ENCODE measurements at regions not wholly inside any gene's neighbourhood (a gene's known extent, or its start where the extent isn't known, plus 50 kb on each side); places are given as distances from the start of the nearest gene placed in this dataset.

DNA sequence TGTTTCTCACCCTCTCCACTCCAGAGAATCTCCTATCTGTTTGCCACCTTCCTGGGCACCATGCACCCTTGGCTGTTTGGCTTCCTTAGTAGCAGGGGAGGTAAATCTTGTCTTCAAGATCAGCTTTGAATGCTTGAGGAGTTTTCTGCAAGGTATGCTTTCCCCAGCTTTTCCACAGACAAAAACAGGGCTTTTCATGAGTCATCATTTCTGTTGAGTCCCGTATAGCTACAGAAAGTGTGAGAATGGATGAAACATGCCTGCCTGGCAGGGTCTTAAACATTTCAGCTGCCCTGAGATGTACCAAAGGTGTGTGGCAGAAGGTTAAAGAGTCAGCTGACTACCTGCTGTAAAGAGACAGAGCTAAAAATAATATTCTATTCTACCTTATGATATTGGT is 875.2 kb upstream of the EEF2KMT start:
- no peaks in the 10 kb centered on the region for H3K4me1 ChIP-seq (ENCODE audit: control insufficient read depth, insufficient read depth, low read length)
- WGBS, 2 experiments, result 88 to 94% methylated on average over 1 of the region's 1 CpG

DNA sequence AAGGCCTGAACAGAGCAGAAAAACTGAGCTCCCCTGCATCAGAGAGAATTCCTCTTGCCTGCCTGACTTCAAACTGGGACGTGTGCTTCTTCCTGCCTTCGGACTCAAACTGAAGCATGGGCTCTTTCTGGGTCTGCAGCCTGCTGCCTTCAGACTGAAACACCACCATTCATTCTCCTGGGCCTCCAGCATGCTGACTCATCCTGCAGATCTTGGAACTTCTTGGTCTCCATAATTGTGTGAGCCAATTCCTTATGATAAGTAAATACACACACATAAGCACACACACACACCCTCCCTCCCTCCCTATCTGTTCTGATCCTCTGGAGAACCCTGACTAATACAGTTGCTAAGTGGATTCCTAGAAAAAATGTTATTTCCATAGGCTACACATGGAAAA is 874.3 kb upstream of the EEF2KMT start:
- no peak overlapping the region for H3K4me3 ChIP-seq (ENCODE audit: insufficient read depth, low read depth, low read length)
- no peaks in the 10 kb centered on the region for H3K9me3 ChIP-seq (ENCODE audit: control insufficient read depth, low read length)
- no peaks in the 10 kb centered on the region for H3K4me1 ChIP-seq (ENCODE audit: control insufficient read depth, insufficient read depth, low read length)
- WGBS, 2 experiments, result 91% methylated on average over 2 of the region's 2 CpGs
- no peak overlapping the region for H3K27ac ChIP-seq (ENCODE audit: insufficient read depth, low read depth, low read length, poor library complexity, severe bottlenecking)
- no peaks in the 10 kb centered on the region for H3K27me3 ChIP-seq (ENCODE audit: control insufficient read depth, insufficient read depth, low read length, poor library complexity, severe bottlenecking)
- H3K36me3 ChIP-seq (ENCODE audit: control insufficient read depth, insufficient read depth, low read length), result no peaks in the 10 kb centered on the region

More for the DNA sequence above, 875.2 kb upstream of the EEF2KMT start:
- Histone ChIP-seq H3K9me3 (ENCODE audit: control insufficient read depth, low read length) (no peaks in the 10 kb centered on the region), H3K4me3 (ENCODE audit: insufficient read depth, low read depth, low read length) (no peak overlapping the region), H3K36me3 (ENCODE audit: control insufficient read depth, insufficient read depth, low read length) (no peaks in the 10 kb centered on the region), H3K27me3 (ENCODE audit: control insufficient read depth, insufficient read depth, low read length, poor library complexity, severe bottlenecking) (no peaks in the 10 kb centered on the region), H3K27ac (ENCODE audit: insufficient read depth, low read depth, low read length, poor library complexity, severe bottlenecking) (no peak overlapping the region)

DNA sequence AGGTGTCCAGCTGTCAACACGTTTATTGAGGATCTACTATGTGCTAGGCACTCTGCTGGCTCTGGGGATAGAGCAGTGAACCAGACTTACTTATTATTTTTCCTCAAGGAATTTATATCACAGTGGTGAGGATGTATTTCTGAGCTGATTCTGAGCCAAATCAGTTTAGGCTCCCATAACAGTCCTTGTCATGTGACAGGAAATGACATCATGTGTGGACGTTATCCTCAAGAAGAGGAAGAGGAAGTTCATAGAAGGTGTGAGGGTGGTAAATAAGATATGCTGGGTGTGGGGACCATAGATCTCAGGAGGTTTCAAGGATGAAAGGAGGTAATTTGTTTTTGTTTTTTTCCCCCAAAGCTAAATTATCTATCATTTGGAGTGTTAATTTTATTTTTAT is 873.5 kb upstream of the EEF2KMT start:
- Histone ChIP-seq H3K27ac (ENCODE audit: insufficient read depth, low read depth, low read length, poor library complexity, severe bottlenecking) (no peak overlapping the region), H3K27me3 (ENCODE audit: control insufficient read depth, insufficient read depth, low read length, poor library complexity, severe bottlenecking) (no peaks in the 10 kb centered on the region)
- WGBS, 2 experiments, result 90 to 95% methylated on average over 2 of the region's 2 CpGs

DNA sequence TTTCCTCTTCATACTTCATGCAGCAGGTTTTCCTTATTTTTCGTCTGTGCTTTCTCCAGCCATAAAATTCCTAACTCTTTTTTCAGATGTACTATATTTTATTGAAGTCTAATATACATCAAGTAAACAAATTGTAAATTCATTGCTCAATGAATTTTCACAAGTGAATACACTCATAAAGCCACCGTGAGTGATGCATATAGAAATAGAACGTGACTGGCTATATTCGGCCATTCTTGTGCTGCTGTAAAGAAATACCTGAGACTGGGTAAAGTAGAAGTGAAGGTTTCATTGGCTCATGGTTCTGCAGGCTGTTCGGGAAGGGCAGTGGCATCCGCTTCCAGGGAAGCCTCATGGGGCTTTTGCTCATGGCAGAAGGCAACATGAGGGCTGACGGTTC is 868.4 kb upstream of the EEF2KMT start:
- H3K4me1 ChIP-seq (ENCODE audit: control insufficient read depth, insufficient read depth, low read length), result no peaks in the 10 kb centered on the region
- no peaks in the 10 kb centered on the region for H3K36me3 ChIP-seq (ENCODE audit: control insufficient read depth, insufficient read depth, low read length)
- no peak overlapping the region for H3K27ac ChIP-seq (ENCODE audit: insufficient read depth, low read depth, low read length, poor library complexity, severe bottlenecking)
- no peaks in the 10 kb centered on the region for H3K9me3 ChIP-seq (ENCODE audit: control insufficient read depth, low read length)
- H3K4me3 ChIP-seq (ENCODE audit: insufficient read depth, low read depth, low read length), result no peak overlapping the region
- WGBS, 2 experiments, result 90 to 93% methylated on average over 7 of the region's 7 CpGs
- no peaks in the 10 kb centered on the region for H3K27me3 ChIP-seq (ENCODE audit: control insufficient read depth, insufficient read depth, low read length, poor library complexity, severe bottlenecking)

More for the DNA sequence above, 873.5 kb upstream of the EEF2KMT start:
- Histone ChIP-seq H3K4me3 (ENCODE audit: insufficient read depth, low read depth, low read length) (no peak overlapping the region), H3K36me3 (ENCODE audit: control insufficient read depth, insufficient read depth, low read length) (no peaks in the 10 kb centered on the region), H3K4me1 (ENCODE audit: control insufficient read depth, insufficient read depth, low read length) (no peaks in the 10 kb centered on the region), H3K9me3 (ENCODE audit: control insufficient read depth, low read length) (no peaks in the 10 kb centered on the region)

DNA sequence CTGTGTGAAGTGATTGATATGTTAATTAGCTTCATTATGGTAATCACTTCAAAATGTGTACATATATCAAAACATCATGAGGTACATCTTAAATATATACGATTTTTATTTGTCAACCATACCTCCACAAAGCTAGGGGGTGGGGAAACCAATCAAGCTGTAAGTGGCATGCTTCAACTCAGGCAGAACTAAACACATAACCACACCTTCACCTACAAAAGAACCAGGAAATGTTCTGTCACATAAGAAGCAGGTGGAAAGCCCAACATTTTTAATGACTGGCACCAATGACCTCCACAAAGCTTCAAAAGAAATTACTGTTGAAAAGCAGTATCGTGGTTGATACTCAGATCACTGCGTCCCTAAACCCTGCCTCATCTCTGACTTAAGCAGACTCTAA is 867.7 kb upstream of the EEF2KMT start:
- H3K27ac ChIP-seq (ENCODE audit: insufficient read depth, low read depth, low read length, poor library complexity, severe bottlenecking), result no peak overlapping the region
- H3K27me3 ChIP-seq (ENCODE audit: control insufficient read depth, insufficient read depth, low read length, poor library complexity, severe bottlenecking), result no peaks in the 10 kb centered on the region
- H3K4me1 ChIP-seq (ENCODE audit: control insufficient read depth, insufficient read depth, low read length), result no peaks in the 10 kb centered on the region
- 92 to 98% methylated on average over 3 of the region's 3 CpGs for WGBS, 2 experiments
- H3K36me3 ChIP-seq (ENCODE audit: control insufficient read depth, insufficient read depth, low read length), result no peaks in the 10 kb centered on the region
- H3K4me3 ChIP-seq (ENCODE audit: insufficient read depth, low read depth, low read length), result no peak overlapping the region
- H3K9me3 ChIP-seq (ENCODE audit: control insufficient read depth, low read length), result no peaks in the 10 kb centered on the region

DNA sequence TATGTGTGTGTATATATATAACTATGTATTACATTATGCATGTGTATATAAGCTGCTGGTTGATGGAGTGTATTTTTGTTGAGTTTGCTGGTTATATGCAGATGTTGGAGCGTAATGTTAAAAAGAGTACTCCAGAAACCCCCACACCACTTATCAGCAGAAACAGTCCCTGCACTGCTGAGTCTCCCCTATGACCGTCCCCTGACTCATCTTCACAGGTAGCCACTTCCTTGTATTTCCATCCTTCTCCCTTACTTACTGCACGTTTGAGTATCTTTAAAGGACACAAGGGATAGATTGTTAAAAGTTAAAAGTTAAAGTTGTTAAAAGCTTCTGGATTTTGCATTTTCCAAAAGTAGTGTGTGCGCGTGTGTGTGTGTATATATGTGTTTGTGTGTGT is 853.9 kb upstream of the EEF2KMT start:
- no peaks in the 10 kb centered on the region for H3K27me3 ChIP-seq (ENCODE audit: control insufficient read depth, insufficient read depth, low read length, poor library complexity, severe bottlenecking)
- H3K36me3 ChIP-seq (ENCODE audit: control insufficient read depth, insufficient read depth, low read length), result no peaks in the 10 kb centered on the region
- no peaks in the 10 kb centered on the region for H3K9me3 ChIP-seq (ENCODE audit: control insufficient read depth, low read length)
- H3K27ac ChIP-seq (ENCODE audit: insufficient read depth, low read depth, low read length, poor library complexity, severe bottlenecking), result no peak overlapping the region
- WGBS, 2 experiments, result 92 to 94% methylated on average over 3 of the region's 5 CpGs
- no peak overlapping the region for H3K4me3 ChIP-seq (ENCODE audit: insufficient read depth, low read depth, low read length)
- H3K4me1 ChIP-seq (ENCODE audit: control insufficient read depth, insufficient read depth, low read length), result no peaks in the 10 kb centered on the region

DNA sequence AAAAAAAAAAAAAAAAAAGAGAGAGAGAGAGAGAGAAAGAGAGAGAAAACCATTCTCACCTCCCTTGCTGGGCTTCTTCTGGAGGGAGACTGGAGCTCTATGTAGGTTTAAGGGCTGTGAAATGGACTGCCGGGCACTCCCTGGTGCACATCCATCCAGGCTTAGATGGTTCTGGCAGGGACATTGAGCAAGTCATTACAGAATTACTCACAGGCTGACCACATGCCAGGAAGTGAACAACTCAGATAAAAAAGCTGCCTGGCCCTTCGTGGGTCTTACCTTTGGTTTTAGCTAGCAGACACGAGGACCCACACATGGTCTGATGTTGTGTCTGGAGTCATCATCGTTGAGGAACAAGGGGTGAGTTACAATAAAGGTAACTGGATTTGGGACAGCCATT is 847.4 kb upstream of the EEF2KMT start:
- H3K9me3 ChIP-seq (ENCODE audit: control insufficient read depth, low read length), result no peaks in the 10 kb centered on the region
- H3K4me1 ChIP-seq (ENCODE audit: control insufficient read depth, insufficient read depth, low read length), result no peaks in the 10 kb centered on the region
- no peaks in the 10 kb centered on the region for H3K27me3 ChIP-seq (ENCODE audit: control insufficient read depth, insufficient read depth, low read length, poor library complexity, severe bottlenecking)
- no peak overlapping the region for H3K4me3 ChIP-seq (ENCODE audit: insufficient read depth, low read depth, low read length)
- no peak overlapping the region for H3K27ac ChIP-seq (ENCODE audit: insufficient read depth, low read depth, low read length, poor library complexity, severe bottlenecking)
- no peaks in the 10 kb centered on the region for H3K36me3 ChIP-seq (ENCODE audit: control insufficient read depth, insufficient read depth, low read length)
- WGBS, 2 experiments, result 91% methylated on average over 4 of the region's 4 CpGs

DNA sequence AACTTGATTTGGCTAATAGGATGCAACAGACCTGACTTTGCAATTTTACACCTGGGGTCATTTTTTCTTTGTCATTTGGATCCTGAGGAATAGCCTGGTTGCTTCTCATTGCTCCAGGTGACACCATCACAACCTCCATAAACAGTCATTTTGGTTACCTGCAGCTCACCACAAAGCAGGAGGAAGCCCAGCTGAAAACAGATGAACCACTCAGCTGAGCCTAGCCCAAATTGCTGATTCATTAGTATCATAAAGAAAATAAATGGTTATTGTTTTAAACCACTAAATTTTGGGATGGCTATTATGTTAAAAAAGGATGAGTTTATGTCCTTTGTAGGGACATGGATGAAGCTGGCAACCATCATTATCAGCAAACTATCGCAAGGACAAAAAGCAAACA is 841.0 kb upstream of the EEF2KMT start:
- H3K4me1 ChIP-seq (ENCODE audit: control insufficient read depth, insufficient read depth, low read length), result no peaks in the 10 kb centered on the region
- WGBS, 2 experiments, result 89 to 97% methylated on average over 1 of the region's 1 CpG
- H3K27ac ChIP-seq (ENCODE audit: insufficient read depth, low read depth, low read length, poor library complexity, severe bottlenecking), result no peak overlapping the region
- no peaks in the 10 kb centered on the region for H3K27me3 ChIP-seq (ENCODE audit: control insufficient read depth, insufficient read depth, low read length, poor library complexity, severe bottlenecking)
- H3K9me3 ChIP-seq (ENCODE audit: control insufficient read depth, low read length), result no peaks in the 10 kb centered on the region
- H3K36me3 ChIP-seq (ENCODE audit: control insufficient read depth, insufficient read depth, low read length), result no peaks in the 10 kb centered on the region
- H3K4me3 ChIP-seq (ENCODE audit: insufficient read depth, low read depth, low read length), result no peak overlapping the region

DNA sequence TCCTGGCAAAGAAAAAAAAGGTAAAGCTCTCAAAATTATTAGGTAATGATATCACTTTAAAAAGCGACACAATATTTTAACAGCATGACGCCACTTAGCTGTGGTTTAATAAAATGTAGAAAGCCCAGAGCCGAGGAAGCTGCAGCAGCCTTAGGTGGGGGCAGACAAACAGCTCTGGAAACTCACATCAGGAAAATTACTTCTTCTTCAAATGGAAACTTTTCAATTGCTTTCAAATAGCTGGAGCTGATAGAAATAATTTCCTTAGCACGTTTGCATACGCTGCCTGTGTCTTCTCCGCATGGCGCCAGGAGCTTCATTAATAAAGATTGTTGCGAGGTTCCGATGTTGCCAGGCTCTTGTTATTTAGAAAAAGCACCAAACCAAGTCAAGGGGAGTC is 835.3 kb upstream of the EEF2KMT start:
- no peaks in the 10 kb centered on the region for H3K9me3 ChIP-seq (ENCODE audit: control insufficient read depth, low read length)
- H3K36me3 ChIP-seq (ENCODE audit: control insufficient read depth, insufficient read depth, low read length), result no peaks in the 10 kb centered on the region
- no peak overlapping the region for H3K27ac ChIP-seq (ENCODE audit: insufficient read depth, low read depth, low read length, poor library complexity, severe bottlenecking)
- no peak overlapping the region for H3K4me3 ChIP-seq (ENCODE audit: insufficient read depth, low read depth, low read length)
- peaks cover 16% of the 10 kb centered on the region for H3K4me1 ChIP-seq (ENCODE audit: control insufficient read depth, insufficient read depth, low read length)
- 79 to 86% methylated on average over 9 of the region's 9 CpGs for whole genome bisulfite sequencing, 2 experiments
- no peaks in the 10 kb centered on the region for H3K27me3 ChIP-seq (ENCODE audit: control insufficient read depth, insufficient read depth, low read length, poor library complexity, severe bottlenecking)

DNA sequence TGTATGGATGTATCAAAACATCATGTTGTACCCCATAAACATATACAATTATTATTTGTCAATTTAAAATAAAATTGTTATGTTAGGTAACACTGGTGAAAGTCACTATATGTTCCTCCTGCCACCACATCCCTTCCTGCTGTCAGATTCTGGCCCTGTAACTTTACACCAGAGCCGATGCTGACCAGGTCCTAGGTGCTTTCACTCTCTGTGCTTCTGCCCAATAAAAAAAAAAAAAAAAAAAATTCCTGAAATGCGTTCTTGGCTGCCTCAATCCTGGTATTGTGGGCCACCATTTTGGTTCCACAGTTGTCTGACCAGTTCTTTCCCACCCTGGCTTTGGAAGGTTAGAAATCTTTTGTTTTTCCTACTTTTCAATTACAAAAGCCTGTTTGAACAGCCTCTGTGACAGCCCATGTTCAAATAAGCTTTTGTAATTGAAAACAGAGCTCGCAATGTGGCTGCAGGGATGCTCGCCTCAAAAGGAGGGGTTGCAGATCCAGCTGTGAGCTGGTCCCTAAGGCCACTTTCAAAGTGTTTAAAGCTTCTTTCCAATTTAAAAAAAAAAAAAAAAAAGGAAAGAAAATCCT is 831.0 kb upstream of the EEF2KMT start:
- Histone ChIP-seq H3K4me1 (ENCODE audit: control insufficient read depth, insufficient read depth, low read length) (peaks cover 16% of the 10 kb centered on the region), H3K27ac (ENCODE audit: insufficient read depth, low read depth, low read length, poor library complexity, severe bottlenecking) (no peak overlapping the region), H3K4me3 (ENCODE audit: insufficient read depth, low read depth, low read length) (no peak overlapping the region), H3K9me3 (ENCODE audit: control insufficient read depth, low read length) (no peaks in the 10 kb centered on the region), H3K27me3 (ENCODE audit: control insufficient read depth, insufficient read depth, low read length, poor library complexity, severe bottlenecking) (peaks cover 12% of the 10 kb centered on the region), H3K36me3 (ENCODE audit: control insufficient read depth, insufficient read depth, low read length) (no peaks in the 10 kb centered on the region)
- WGBS, 2 experiments, result 2 to 3% methylated on average over 4 of the region's 4 CpGs

DNA sequence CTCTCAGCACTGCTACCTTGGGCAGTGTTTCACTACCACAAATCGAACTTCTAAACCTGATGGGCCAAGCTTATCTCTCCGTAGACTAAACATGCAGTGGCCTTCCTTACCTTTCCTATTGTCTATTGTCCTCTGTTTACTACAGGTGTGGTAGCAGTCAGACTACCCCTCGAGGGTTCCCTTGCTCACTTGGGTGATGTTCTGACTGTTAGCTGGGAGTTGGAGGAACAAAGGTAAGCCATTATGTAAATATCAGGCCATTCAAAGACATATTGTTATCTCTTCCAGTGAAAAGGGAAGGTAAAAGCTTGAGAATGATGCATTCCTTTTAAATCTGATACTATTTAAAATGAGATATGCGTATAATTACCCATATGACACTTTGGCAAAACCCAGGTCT is 828.3 kb upstream of the EEF2KMT start:
- Histone ChIP-seq H3K27me3 (ENCODE audit: control insufficient read depth, insufficient read depth, low read length, poor library complexity, severe bottlenecking) (peaks cover 12% of the 10 kb centered on the region), H3K36me3 (ENCODE audit: control insufficient read depth, insufficient read depth, low read length) (no peaks in the 10 kb centered on the region), H3K27ac (ENCODE audit: insufficient read depth, low read depth, low read length, poor library complexity, severe bottlenecking) (no peak overlapping the region), H3K4me3 (ENCODE audit: insufficient read depth, low read depth, low read length) (no peak overlapping the region), H3K9me3 (ENCODE audit: control insufficient read depth, low read length) (no peaks in the 10 kb centered on the region), H3K4me1 (ENCODE audit: control insufficient read depth, insufficient read depth, low read length) (peaks cover 10% of the 10 kb centered on the region)
- 31 to 51% methylated on average over 3 to 4 of the region's 4 CpGs for WGBS, 2 experiments
